Astrocyte of the cerebellum (primary cell): ENCODE measurements at regions not wholly inside any gene's neighbourhood (a gene's known extent, or its start where the extent isn't known, plus 50 kb on each side); places are given as distances from the start of the nearest gene placed in this dataset.

Experiments used
- DNase-seq: peaks from one replicate; pipeline ENCODE4 v3.0.0-alpha.2; 2011; ENCODE audit warnings: low read depth
- H3K4me3 ChIP-seq: 2 replicates; pipeline ENCODE4 v1.5.1; 2011; ENCODE audit warnings: mild to moderate bottlenecking, low read depth, low read length, moderate library complexity
- in situ Hi-C: cut with HindIII; loops from 2 replicates; pipeline ENCODE4 v1.10.0; 2017; ENCODE audit warnings: low sequenced_read_pairs
- TF ChIP-seq, protein P1 (sequence below): IDR thresholded peaks from 2 replicates; pipeline ENCODE4 v1.5.1; 2012; ENCODE audit warnings: low read length, low read depth, moderate library complexity, mild to moderate bottlenecking; ENCODE audit errors: missing control alignments

- TF ChIP-seq, protein P1, sequence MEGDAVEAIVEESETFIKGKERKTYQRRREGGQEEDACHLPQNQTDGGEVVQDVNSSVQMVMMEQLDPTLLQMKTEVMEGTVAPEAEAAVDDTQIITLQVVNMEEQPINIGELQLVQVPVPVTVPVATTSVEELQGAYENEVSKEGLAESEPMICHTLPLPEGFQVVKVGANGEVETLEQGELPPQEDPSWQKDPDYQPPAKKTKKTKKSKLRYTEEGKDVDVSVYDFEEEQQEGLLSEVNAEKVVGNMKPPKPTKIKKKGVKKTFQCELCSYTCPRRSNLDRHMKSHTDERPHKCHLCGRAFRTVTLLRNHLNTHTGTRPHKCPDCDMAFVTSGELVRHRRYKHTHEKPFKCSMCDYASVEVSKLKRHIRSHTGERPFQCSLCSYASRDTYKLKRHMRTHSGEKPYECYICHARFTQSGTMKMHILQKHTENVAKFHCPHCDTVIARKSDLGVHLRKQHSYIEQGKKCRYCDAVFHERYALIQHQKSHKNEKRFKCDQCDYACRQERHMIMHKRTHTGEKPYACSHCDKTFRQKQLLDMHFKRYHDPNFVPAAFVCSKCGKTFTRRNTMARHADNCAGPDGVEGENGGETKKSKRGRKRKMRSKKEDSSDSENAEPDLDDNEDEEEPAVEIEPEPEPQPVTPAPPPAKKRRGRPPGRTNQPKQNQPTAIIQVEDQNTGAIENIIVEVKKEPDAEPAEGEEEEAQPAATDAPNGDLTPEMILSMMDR = no peak
- no peak overlapping the region for H3K4me3 ChIP-seq
- DNase-seq = no peak
- in situ Hi-C loops = no loop called here
Measured at GRCh38 chr13:112184261-112184660, 117.3 kb downstream of the SOX1 start.

GRCh38 chr13:112184851-112185371, 118.0 kb downstream of the SOX1 start:
- TF ChIP-seq, protein P1 = no peak

GRCh38 chr13:112185466-112185865, 118.5 kb downstream of the SOX1 start:
- no peak overlapping the region for H3K4me3 ChIP-seq
- TF ChIP-seq, protein P1 = no peak
- in situ Hi-C loops = loop anchor here (5.0 kb wide), 1 partner anchor 52 kb away; no protein-coding TSS in a partner anchor
- no peak for DNase-seq

More at GRCh38 chr13:112184851-112185371, 118.0 kb downstream of the SOX1 start:
- no peak overlapping the region for H3K4me3 ChIP-seq
- DNase-seq = no peak
- in situ Hi-C loops = loop anchor here (5.0 kb wide), 1 partner anchor 52 kb away; no protein-coding TSS in a partner anchor

DNA sequence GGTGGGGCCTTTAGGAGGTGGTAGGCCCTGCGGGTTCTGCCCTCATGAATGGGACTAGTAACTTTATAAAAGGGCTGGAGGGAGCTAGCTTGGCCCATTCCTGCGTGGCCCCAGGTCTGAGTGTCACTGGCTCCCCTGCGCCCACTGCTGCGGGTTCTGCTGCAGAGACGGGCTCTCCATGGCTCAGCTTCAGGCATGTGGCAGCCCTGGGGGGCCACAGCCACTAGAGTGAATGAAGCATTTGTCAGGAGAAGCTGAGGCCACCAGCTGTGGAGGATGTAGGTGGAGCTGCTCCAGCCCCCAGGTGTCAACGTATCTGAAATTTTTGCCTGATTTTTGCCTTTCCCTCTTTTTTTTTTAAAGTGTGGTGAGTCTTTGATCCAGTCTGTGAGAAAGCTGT, 119.1 kb downstream of the SOX1 start:
- H3K4me3 ChIP-seq = no peak overlapping the region
- DNase-seq = no peak
- in situ Hi-C loops = loop anchor here (5.0 kb wide), 1 partner anchor 51 kb away; no protein-coding TSS in a partner anchor
- TF ChIP-seq, protein P1 = no peak

DNA sequence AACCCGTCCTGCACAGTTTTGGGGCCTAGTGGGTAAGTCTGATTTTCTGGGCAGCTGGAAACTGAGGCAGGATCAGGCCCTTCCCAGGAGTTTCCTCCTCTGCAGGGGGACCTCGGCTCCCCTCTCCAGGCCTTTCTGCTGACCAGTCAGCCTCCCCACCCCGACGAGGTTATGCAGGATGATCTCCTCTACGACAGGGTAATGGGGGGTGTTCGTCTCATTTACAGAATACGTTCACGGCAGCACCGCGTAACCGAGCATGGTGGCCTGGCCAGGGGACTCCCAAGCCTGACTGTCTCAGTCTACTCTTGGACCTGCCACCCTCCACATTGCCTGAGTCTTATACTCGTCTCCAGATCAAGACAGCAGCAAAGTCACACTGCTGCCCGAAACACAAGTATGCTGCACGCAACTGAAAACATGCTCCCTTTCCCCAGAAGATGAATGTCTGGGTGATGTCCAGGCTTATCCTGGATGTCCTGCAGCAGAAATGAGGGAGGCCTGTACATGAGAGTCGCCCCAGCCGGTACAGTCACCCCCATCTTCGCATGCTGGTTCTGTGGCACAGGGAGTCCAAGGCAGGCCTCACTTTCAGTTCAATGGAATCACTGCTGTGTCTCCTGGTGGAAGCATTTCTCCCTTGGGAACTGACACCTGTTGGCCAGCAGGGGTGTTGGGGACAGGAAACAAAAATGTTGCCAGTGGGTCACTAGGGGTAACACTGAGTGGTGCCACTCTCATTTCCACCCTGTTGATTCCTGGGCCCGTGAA, 120.8 kb downstream of the SOX1 start:
- TF ChIP-seq, protein P1 = no peak
- in situ Hi-C loops = loop anchor here (5.0 kb wide), 1 partner anchor 50 kb away; no protein-coding TSS in a partner anchor
- DNase-seq = no peak
- no peak overlapping the region for H3K4me3 ChIP-seq

DNA sequence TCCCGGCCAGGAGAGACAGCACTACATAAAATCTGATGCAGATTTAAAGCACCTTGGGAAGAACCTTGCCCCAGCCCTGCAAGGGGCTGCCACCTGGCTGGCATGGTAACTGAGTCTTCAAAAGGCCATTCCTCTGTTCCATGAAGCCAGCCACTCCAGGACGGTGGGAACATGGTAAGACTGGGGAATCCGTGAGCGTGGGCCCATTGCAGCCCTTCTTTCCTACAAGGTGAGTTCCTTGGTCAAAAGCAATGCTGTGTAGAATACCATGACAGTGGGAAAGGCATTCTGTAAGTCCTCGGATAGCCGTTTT, 121.3 kb downstream of the SOX1 start:
- H3K4me3 ChIP-seq = no peak overlapping the region
- no peak for DNase-seq
- TF ChIP-seq, protein P1 = no peak
- in situ Hi-C loops = loop anchor here (5.0 kb wide), 1 partner anchor 49 kb away; no protein-coding TSS in a partner anchor
